Lung (tissue), 11 donors: ENCODE measurements at regions not wholly inside any gene's neighbourhood (a gene's known extent, or its start where the extent isn't known, plus 50 kb on each side); places are given as distances from the start of the nearest gene placed in this dataset.

Experiments used
- ATAC-seq: fragments of 200-7000 bp; cut with Tn5 transposase; one replicate; pipeline ENCODE4 v1.9.1; 2020; ENCODE audit warnings: moderate number of reproducible peaks; ENCODE audit not compliant: insufficient read depth, low FRiP score
- DNase-seq, 3 donors: peaks; one replicate each; pipeline ENCODE4 v3.0.0-alpha.2; 2013 to 2017
- H3K27ac ChIP-seq, 2 donors: one replicate each; pipeline ENCODE4 v1.5.1; 2013; ENCODE audit warnings: mild to moderate bottlenecking in 2 of 2, moderate library complexity in 2 of 2, control low read depth in 1 of 2, inconsistent platforms in 1 of 2, low read depth in 1 of 2, low read length in 1 of 2
- H3K27me3 ChIP-seq, 3 donors: one replicate each; pipeline ENCODE4 v1.5.1; 2013; ENCODE audit warnings: low read length in 2 of 3; ENCODE audit not compliant: control insufficient read depth in 3 of 3, insufficient read depth in 3 of 3
- H3K36me3 ChIP-seq, 4 donors: one replicate each; pipeline ENCODE4 v1.5.1; 2013; ENCODE audit warnings: low read length in 4 of 4, mild to moderate bottlenecking in 1 of 4, moderate library complexity in 1 of 4; ENCODE audit not compliant: control insufficient read depth in 4 of 4, insufficient read depth in 4 of 4
- H3K4me1 ChIP-seq, 5 donors: one replicate each; pipeline ENCODE4 v1.5.1; 2013; ENCODE audit warnings: low read length in 5 of 5, mild to moderate bottlenecking in 2 of 5, moderate library complexity in 1 of 5; ENCODE audit not compliant: control insufficient read depth in 5 of 5, insufficient read depth in 5 of 5
- H3K4me3 ChIP-seq: one replicate; pipeline ENCODE4 v1.5.1; 2013; ENCODE audit warnings: mild to moderate bottlenecking, control low read depth, moderate library complexity
- H3K9ac ChIP-seq, 2 donors: one replicate each; pipeline ENCODE4 v1.5.1; 2013; ENCODE audit warnings: low read length in 2 of 2, control low read depth in 1 of 2; ENCODE audit not compliant: insufficient read depth in 1 of 2
- H3K9me3 ChIP-seq, 4 donors: one replicate each; pipeline ENCODE4 v1.5.1; 2013; ENCODE audit warnings: low read length in 3 of 4, mild to moderate bottlenecking in 1 of 4, moderate library complexity in 1 of 4; ENCODE audit not compliant: control insufficient read depth in 4 of 4, insufficient read depth in 3 of 4
- CTCF ChIP-seq: IDR thresholded peaks from 2 replicates; pipeline ENCODE4 v1.5.1; 2012; ENCODE audit warnings: mild to moderate bottlenecking; ENCODE audit errors: control extremely low read depth, extremely low read depth
- WGBS, 2 donors: extraction: QIAGEN DNeasy Blood & Tissue Kit; methylation state at CpG; one replicate each; pipeline ENCODE4 v1.1.7; 2013; 5-methylcytosine and 5-hydroxymethylcytosine counted together
- donor health status: control.
- donor health status: control.
- donor health status: Bipolar disorder and iron deficiency.
- donor health status: healthy.
- donor health status: DM: yes; HTN: yes; CAD: no.

DNA sequence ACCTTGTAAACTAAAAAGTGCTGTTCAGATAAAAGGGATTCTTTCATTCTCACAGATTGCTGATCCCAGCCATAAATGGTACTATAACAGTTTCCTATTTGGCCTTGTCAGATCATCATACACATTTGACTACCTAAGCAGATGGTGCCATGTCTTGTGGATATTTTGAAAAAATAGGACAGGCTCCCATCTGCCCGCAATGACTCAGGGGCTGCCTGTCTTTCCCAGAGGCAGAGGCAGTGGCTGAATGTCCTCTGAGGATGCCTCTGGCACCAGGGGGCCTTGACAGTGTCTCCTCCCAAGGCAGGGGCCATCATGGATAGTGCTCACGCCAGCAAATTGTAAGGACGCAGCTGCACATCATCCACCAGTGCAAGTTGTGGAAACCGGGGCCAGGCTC is 323.0 kb upstream of the PODXL start:
- 88 to 94% methylated on average over 4 of the region's 4 CpGs for WGBS, 2 donors
- ATAC-seq = no peak
- Histone ChIP-seq H3K4me1 (peaks cover 0 to 1% (median 0%) of the 10 kb centered on the region in 5 donors), H3K27ac (no peak overlapping the region), H3K36me3 (no peaks in the 10 kb centered on the region), H3K9ac (no peak overlapping the region), H3K4me3 (no peak overlapping the region), H3K9me3 (peaks cover 0 to 5% (median under 1%) of the 10 kb centered on the region in 4 donors), H3K27me3 (peaks cover 0 to 5% (median 3%) of the 10 kb centered on the region in 3 donors)
- no peak for TF ChIP-seq CTCF
- DNase-seq = no peak

GRCh38 chr7:131878777-131879176 is 322.3 kb upstream of the PODXL start:
- DNase-seq = no peak
- H3K4me1 ChIP-seq = peaks cover 0 to 1% (median 0%) of the 10 kb centered on the region in 5 donors
- peaks cover 0 to 5% (median 3%) of the 10 kb centered on the region in 3 donors for H3K27me3 ChIP-seq
- TF ChIP-seq CTCF = no peak
- H3K9ac ChIP-seq = no peak overlapping the region
- H3K36me3 ChIP-seq = no peaks in the 10 kb centered on the region
- H3K4me3 ChIP-seq = no peak overlapping the region
- 66 to 81% methylated on average over 2 of the region's 2 CpGs for WGBS, 2 donors
- no peak for ATAC-seq
- H3K27ac ChIP-seq = no peak overlapping the region
- H3K9me3 ChIP-seq = peaks cover 0 to 5% (median under 1%) of the 10 kb centered on the region in 4 donors

DNA sequence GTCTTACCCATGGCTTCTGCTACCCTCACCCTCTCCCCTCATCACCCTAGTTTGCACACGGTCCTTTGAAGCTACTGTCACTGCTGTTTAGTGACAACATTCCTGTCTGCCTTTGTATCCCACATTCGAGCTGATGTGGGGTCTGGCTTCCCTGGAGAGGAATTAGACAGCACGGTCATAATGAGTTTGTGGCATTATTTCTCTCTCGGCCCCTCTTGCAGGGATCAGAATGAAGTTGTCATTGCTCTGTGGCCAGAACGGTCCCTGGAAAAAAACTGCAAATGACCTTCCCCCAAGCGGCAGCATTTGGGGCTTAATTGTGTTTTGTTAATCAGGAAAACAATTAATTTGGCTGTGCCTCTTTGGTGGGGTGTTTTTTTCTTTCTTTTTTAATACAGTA is 317.2 kb upstream of the PODXL start:
- Histone ChIP-seq H3K4me3 (no peak overlapping the region), H3K36me3 (no peaks in the 10 kb centered on the region), H3K27me3 (no peaks in the 10 kb centered on the region), H3K9me3 (peaks cover 0 to 5% (median under 1%) of the 10 kb centered on the region in 4 donors), H3K9ac (no peak overlapping the region), H3K27ac (no peak overlapping the region), H3K4me1 (no peaks in the 10 kb centered on the region)
- ATAC-seq (no peak), DNase-seq (no peak)
- 59 to 65% methylated on average over 6 of the region's 6 CpGs for WGBS, 2 donors
- TF ChIP-seq CTCF = no peak

DNA sequence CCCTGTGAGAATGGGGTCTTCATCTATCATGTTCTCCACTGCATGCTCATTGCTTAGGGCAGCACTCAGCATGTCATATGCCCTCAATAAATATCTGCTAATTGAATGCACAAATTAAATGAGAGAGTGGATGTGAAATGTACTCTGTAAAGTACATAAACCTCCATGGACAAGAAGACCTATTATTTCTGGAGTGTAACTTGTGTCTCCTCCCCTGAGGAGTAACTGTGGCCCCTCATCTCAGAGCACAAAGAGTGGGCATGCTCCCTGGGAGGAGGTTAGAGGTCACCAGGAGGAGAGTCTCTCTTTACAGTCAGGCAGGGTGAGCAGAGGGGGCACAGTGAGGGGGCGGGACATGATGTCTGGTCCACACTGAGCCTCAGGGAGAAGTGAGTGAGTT is 313.6 kb upstream of the PODXL start:
- H3K9ac ChIP-seq = no peak overlapping the region
- 89% methylated on average over 1 of the region's 1 CpG for WGBS, 2 donors
- no peak overlapping the region for H3K27ac ChIP-seq
- no peak overlapping the region for H3K4me3 ChIP-seq
- no peaks in the 10 kb centered on the region for H3K4me1 ChIP-seq
- DNase-seq (no peak), ATAC-seq (no peak)
- peaks cover 0 to 2% (median 0%) of the 10 kb centered on the region in 4 donors for H3K9me3 ChIP-seq
- TF ChIP-seq CTCF = no peak
- peaks cover 0 to 2% (median 0%) of the 10 kb centered on the region in 3 donors for H3K27me3 ChIP-seq
- H3K36me3 ChIP-seq = no peaks in the 10 kb centered on the region
